ENCODE measurements at regions not wholly inside any gene's neighbourhood (a gene's known extent, or its start where the extent isn't known, plus 50 kb on each side); places are given as distances from the start of the nearest gene placed in this dataset.

GRCh38 chr2:200239216-200239615 lies 67.3 kb upstream of the SPATS2L start:
- no peak for TF ChIP-seq CTCF (conservative IDR thresholded peaks at IDR 0.05; ENCODE audit: low read length)
- no peak for TF ChIP-seq EZH2phosphoT487 (IDR thresholded peaks at IDR 0.05; ENCODE audit: borderline replicate concordance, low read depth, low read length)

All from OCI-LY7 (cell line).